Stimulated activated CD8-positive, alpha-beta memory T cell treated with anti-CD3 and anti-CD28 coated beads, Interleukin-12 subunit alpha, Interleukin-12 subunit beta, amount 100 ng/mL, for 24 hours (primary cell): ENCODE measurements at regions not wholly inside any gene's neighbourhood (a gene's known extent, or its start where the extent isn't known, plus 50 kb on each side); places are given as distances from the start of the nearest gene placed in this dataset.
A peak's percentile ranks its signal among the peaks of the same experiment; 100 is the strongest.
"Not testable (repeated sequence)": the region's sequence is repeated elsewhere in the genome, so short reads cannot be mapped to it uniquely, and the experiment has no call there.

Experiments
- DNase-seq: peaks from one replicate; pipeline ENCODE4 v3.0.0-alpha.2; 2020; ENCODE audit errors: extremely low read depth

DNA sequence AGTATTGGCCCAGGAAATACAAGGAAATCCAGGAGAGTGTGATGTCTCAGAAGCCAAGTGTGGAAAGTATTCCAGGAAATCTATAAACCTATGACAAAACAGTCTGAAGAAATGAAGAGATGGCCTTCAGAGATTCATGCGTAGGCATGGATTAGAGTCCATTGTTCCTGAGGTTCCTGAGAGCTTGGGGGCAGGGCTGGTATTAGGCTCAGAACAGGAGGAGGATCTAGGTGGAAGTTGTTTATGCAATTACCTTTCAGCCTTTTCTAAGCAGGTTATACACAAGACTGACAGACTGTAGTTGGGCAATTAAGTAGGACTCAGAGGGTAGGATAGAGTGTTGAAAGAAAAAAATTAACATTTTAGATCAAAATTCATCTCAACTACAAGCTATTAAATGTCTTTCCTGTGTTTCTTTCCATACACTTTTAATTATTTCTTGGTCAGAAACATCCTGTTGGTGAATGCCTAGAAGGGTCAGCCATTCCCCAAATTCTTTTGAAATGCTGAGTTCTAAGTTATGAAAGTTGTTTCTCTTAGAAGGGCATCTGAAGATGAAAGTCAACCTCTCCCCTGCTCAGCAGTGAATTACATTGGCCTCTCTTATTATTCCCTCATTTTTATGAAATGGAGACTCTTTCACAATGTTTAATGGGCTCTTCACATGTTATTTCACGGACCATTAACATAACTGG lies 201.2 kb upstream of the MYLIP start:
- no peak for DNase-seq

- no peak for DNase-seq
Observed at GRCh38 chr6:15926256-15926655, 202.6 kb upstream of the MYLIP start.

DNA sequence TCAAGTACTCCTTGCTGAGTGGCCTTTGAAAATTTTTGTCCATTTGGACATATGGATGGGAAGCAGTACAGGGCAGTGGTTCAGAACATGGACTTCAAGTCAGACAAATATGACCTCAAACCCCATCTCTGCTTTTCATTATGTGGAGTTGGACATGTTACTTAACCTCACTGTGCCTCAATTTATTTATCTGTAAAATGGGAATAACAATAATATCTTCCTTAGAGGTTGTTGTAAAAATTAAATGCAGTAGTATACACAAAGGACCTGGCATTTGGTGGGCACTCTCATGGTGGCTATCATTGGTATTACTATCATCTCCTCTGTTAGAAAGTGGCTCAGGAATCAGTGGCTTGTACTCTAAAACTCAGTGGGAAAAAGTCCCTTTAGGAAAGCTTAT lies 204.0 kb upstream of the MYLIP start:
- DNase-seq = no peak

GRCh38 chr6:15922510-15923250 lies 206.2 kb upstream of the MYLIP start:
- no peak for DNase-seq

DNA sequence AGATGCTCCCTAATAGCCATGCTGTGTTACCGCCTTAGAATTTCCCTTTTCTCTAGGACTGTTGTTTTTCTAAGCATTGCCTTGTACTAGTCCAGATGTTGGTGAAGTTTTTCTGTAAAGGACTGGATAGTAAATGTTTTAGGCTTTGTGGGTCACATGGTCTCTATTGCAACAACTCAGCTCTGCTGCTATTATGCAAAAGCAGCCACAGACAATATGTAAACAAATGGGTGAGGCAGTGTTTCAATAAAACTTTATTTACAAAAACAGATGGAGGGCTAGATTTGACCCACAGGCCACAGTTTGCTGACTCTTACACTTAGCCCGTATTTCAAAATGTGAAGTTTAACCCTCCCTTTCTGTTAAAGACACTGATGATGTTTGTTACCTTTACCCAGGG lies 207.6 kb upstream of the MYLIP start:
- no peak for DNase-seq

DNA sequence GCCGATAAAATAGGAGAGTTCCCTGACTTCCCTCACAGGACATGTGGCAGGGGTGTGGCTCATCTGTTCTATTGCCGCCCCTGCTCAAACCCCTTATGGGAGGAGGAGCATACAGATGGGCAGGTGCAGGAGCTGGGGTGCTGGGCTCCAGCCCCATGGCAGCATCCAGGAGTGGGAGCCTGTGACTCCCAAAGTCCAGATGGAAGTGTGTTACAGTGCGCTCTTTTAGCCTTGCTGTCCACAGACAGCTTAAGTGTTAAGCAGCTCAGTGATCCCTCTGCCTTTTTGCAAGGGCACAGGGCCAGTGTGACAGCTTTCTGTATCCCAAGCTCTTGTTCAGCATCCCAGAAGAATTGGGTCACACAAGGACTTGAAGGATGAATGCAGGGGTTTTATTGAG lies 212.3 kb upstream of the MYLIP start:
- no peak for DNase-seq

- no peak for DNase-seq
Observed at GRCh38 chr6:15915508-15916178, 213.2 kb upstream of the MYLIP start.

DNA sequence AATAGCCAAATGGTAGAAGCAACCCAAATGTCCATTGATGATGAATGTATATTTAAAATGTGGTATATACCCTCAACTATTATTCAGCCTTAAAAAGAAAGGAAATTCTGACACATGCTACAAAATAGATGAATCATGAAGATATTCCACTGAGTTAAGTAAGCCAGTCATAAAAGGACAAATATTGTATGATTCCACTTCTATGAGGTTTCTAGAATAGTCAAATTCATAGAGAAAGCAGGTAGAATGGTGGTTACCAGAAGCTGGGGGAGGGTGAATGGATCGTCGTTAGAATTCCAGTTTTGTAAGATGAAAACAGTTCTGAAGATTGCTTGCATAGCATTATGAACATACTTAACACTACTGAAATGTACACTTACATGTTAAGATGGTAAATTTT lies 214.3 kb upstream of the MYLIP start:
- no peak for DNase-seq

DNA sequence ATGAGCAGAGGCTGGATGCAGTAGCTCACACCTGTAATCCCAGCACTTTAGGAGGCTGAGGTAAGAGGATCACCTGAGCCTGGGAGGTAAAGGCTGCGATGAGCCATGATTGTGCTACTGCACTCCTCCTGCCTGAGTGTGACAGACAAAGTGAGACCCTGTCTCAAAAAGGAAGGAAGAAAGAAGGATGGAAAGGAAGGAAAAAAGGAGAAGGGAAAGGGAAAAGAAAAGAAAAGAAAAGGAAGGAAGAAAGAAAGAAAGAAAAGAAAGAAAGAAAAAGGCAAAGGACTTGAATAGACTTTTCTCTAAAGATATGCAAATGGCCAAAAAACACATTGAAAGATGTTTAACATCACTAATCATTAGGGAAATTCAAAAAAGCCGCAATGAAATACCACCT lies 215.3 kb upstream of the MYLIP start:
- DNase-seq = no peak

- no peak for DNase-seq
Observed at GRCh38 chr6:15912505-15913400, 216.1 kb upstream of the MYLIP start.

GRCh38 chr6:15911753-15912504 lies 217.0 kb upstream of the MYLIP start:
- peak; percentile 14 for DNase-seq

- no peak for DNase-seq
Observed at GRCh38 chr6:15909290-15910070, 219.4 kb upstream of the MYLIP start.

- DNase-seq = no peak
Observed at GRCh38 chr6:15908871-15909270, 220.0 kb upstream of the MYLIP start.

DNA sequence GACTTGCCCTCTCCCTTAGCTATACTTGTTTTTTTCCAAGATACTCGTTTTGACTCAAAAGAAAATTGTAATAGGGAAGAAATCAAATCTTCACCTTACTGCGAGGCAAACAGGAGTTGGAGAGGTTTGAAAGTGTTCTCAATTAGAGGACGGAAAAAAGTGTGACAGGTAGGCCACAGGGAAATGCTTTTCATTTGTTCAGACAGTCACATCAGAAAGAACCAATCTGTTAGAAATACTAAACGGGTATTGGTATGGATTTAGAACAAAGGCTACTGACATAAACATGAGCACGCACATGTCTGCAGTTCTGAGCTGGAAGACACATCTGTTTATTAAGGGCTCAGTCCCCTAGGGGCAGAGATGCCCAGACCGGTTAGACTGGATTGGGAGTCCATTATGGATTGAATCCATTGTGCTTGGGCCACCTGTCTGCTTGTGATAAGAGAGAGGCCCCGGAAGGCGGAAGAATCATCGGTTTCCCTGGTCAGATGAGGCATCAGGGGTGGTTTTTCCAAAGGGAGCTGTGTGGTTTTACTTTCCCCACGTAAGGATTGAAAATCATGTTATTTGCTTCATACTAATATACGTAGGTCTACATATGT lies 220.9 kb upstream of the MYLIP start:
- no peak for DNase-seq

DNA sequence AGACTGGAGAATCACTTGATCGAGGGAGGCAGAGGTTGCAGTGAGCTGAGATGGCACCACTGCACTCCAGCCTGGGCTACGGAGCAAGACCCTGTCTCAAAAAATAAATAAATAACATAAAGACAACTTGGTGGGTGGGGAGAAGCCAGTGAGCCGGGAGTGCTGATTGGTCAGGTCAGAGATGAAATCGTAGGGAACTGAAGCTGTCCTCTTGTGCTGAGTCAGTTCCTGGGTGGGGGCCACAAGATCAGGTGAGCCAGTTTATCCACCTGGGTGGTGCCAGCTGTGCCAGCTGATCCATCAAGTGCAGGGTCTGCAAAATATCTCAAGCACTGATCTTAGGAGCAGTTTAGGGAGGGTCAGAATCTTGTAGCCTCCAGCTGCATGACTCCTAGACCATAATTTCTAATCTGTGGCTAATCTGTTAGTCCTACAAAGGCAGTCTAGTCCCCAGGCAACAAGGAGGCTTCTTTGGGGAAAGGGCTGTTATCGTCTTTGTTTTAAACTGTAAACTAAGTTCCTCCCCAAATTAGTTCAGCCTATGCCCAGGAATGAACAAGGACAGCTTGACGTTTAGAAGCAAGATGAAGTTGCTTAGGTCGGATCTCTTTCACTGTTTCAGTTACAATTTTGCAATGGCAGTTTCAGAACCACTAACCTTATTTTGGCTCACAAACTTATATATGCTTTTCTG lies 221.5 kb upstream of the MYLIP start:
- not testable (repeated sequence) for DNase-seq

DNA sequence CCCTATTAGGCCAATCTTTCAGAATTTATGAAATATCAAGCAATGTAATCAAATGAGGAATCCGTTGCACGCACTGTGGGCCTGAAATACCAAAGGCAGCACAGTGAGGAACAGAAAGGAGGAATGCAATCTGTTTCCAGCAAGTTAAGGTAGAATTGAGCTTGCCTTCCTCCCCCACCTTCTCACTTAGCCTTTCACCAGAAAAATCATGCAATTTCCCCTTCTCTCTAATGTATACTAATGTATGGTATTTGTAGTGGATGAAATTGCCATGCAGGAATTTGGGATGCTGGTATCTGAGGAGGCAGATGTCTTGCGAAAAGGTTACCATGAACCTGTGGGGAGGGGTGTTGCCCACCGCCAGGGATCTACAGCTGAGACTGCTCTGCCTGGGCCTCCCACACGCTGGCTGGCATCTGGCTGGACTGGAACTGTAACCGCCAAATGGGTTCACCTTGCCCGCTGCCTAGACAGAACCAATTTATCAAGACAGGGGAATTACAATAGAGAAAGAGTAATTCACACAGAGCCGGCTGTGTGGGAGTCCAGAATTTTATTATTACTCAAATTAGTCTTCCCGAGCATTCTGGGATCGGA lies 222.4 kb upstream of the MYLIP start:
- no peak for DNase-seq

DNA sequence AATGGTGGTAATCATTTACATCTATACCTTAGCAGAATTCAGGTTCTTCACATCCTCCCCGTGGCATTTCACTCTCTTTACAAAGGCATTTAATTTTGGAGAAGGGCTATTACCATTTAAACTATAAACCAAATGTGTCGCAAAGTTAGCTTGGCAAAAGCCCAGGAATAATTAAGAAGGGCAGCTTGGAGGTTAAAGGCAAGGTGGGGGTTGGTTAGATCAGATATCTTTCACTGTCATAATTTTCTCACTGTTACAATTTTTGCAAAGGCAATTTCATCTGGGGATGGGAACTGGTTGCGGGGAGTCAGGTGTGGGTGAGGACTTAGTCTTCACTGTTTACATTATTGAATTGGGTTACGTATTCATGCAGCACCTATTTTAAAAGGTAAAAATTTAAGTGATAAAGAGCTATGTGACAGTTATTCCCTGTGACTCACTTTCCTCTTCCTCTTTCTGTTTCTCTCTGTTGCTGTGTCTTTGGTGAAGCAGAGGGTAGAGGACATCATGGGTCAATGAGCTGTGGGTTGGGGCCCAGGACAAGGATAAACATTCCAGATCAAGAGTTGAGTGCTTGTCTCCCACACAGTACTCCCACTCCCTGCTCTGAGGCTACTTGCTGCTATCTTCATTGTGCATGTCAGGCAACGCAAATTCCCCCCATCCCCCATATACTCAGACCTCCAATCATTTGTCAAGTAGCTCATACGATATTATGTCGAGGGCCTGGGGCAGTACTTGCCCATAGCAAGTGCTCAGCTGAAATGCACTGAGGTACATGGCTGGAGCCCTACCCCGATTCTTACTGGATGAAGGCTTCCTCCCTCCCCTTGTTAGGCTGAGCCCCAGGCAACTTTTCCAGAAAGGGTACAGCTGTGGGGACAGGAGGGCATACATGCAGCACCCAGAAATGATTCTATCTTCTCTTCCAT lies 223.1 kb upstream of the MYLIP start:
- no peak for DNase-seq
